ENCODE measurements at regions not wholly inside any gene's neighbourhood (a gene's known extent, or its start where the extent isn't known, plus 50 kb on each side); places are given as distances from the start of the nearest gene placed in this dataset.

- TF ChIP-seq CTCF (IDR thresholded peaks at IDR 0.05) (no peak), SP1 (CRISPR knock-in tag; conservative IDR thresholded peaks at IDR 0.05) (no peak)
Observed at GRCh38 chr10:4648999-4649398, 177.0 kb upstream of the AKR1E2 start.
